H1 (cell line): ENCODE measurements at regions not wholly inside any gene's neighbourhood (a gene's known extent, or its start where the extent isn't known, plus 50 kb on each side); places are given as distances from the start of the nearest gene placed in this dataset.

Experiments
- CTCF ChIA-PET: fragments of 300-600 bp; sonication (Branson Sonifier 250); formaldehyde crosslinking; loops from one replicate; lab custom pipeline; 2021; ENCODE audit not compliant: partially characterized antibody; lab: Charles Lee
- POLR2A ChIA-PET: fragments of 300-600 bp; sonication (Branson Sonifier 250); formaldehyde crosslinking; loops from one replicate; lab custom pipeline; 2021; ENCODE audit warnings: inconsistent platforms; ENCODE audit not compliant: partially characterized antibody; lab: Charles Lee
- DNase-seq, 2 experiments: peaks; one replicate each; pipeline versions ENCODE4 v3.0.0 to v3.0.0-alpha.2; 2010 to 2022; ENCODE audit warnings: low spot score in 2 of 2, low read depth in 1 of 2, mixed read lengths in 1 of 2
- FAIRE-seq: peaks from 2 replicates; lab custom pipeline; 2011; peaks lifted over from hg19 to GRCh38; lab: Jason Lieb, UNC
- H2AFZ ChIP-seq: 2 replicates; pipeline ENCODE4 v1.8.1; 2012; ENCODE audit warnings: low read length, inconsistent platforms
- H2AK5ac ChIP-seq: 2 replicates; pipeline ENCODE4 v1.6.1; 2013; ENCODE audit warnings: low read depth, low read length
- H2BK120ac ChIP-seq: replicated peaks from 2 replicates; pipeline ENCODE3; 2013; ENCODE audit warnings: low read depth, low read length, inconsistent platforms
- H2BK12ac ChIP-seq: 2 replicates; pipeline ENCODE4 v1.6.1; 2013; ENCODE audit warnings: low read depth, low read length
- H2BK15ac ChIP-seq: 2 replicates; pipeline ENCODE4 v1.6.1; 2013; ENCODE audit warnings: low read length
- H2BK20ac ChIP-seq: 2 replicates; pipeline ENCODE4 v1.6.1; 2013; ENCODE audit warnings: low read length
- H2BK5ac ChIP-seq: 2 replicates; pipeline ENCODE4 v1.6.1; 2013; ENCODE audit warnings: low read depth, low read length
- H3K14ac ChIP-seq: 2 replicates; pipeline ENCODE4 v1.6.1; 2013; ENCODE audit warnings: inconsistent platforms; ENCODE audit not compliant: insufficient read length
- H3K18ac ChIP-seq: 2 replicates; pipeline ENCODE4 v1.6.1; 2013; ENCODE audit warnings: low read length; ENCODE audit errors: extremely low read depth
- H3K23ac ChIP-seq: 2 replicates; pipeline ENCODE4 v1.6.1; 2013; ENCODE audit warnings: inconsistent platforms; ENCODE audit not compliant: insufficient read length
- H3K23me2 ChIP-seq: 2 replicates; pipeline ENCODE4 v1.6.1; 2013; ENCODE audit warnings: low read depth, low read length
- H3K27ac ChIP-seq: 2 replicates; pipeline ENCODE4 v1.6.1; 2011; ENCODE audit warnings: low read depth, low read length, inconsistent platforms
- H3K27me3 ChIP-seq, 4 experiments: replicated peaks in 1 of 4; 1 replicate in 1 of 4; 2 replicates in 3 of 4; pipeline versions ENCODE4 v1.6.1 to v1.8.1; 2011 to 2013; ENCODE audit warnings: low read length in 3 of 4, mild to moderate bottlenecking in 3 of 4, inconsistent platforms in 2 of 4, mixed read lengths in 2 of 4, moderate library complexity in 1 of 4; ENCODE audit not compliant: control insufficient read depth in 3 of 4, insufficient read depth in 3 of 4; ENCODE audit errors: extremely low read depth in 1 of 4
- H3K36me3 ChIP-seq, 4 experiments: 2 replicates each; pipeline versions ENCODE4 v1.6.1 to v1.8.1; 2011 to 2013; ENCODE audit warnings: mild to moderate bottlenecking in 4 of 4, low read length in 3 of 4, moderate library complexity in 2 of 4, control low read depth in 1 of 4, inconsistent platforms in 1 of 4; ENCODE audit not compliant: insufficient read depth in 4 of 4, control insufficient read depth in 2 of 4
- H3K4ac ChIP-seq: replicated peaks from 2 replicates; pipeline ENCODE3; 2013; ENCODE audit warnings: low read length, low read depth, mixed read lengths, inconsistent platforms; ENCODE audit not compliant: insufficient read length
- H3K4me1 ChIP-seq, 4 experiments: replicated peaks in 1 of 4; 1 replicate in 1 of 4; 2 replicates in 3 of 4; pipeline versions ENCODE4 v1.6.1 to v1.8.1; 2011 to 2013; ENCODE audit warnings: low read length in 3 of 4, inconsistent platforms in 2 of 4, mixed read lengths in 1 of 4; ENCODE audit not compliant: insufficient read depth in 4 of 4, control insufficient read depth in 3 of 4
- H3K4me2 ChIP-seq, 2 experiments: 2 replicates each; pipeline versions ENCODE4 v1.6.1 to v1.8.1; 2011 to 2013; ENCODE audit warnings: low read depth in 2 of 2, low read length in 2 of 2, control low read depth in 1 of 2, inconsistent platforms in 1 of 2, mild to moderate bottlenecking in 1 of 2; ENCODE audit not compliant: insufficient read depth in 1 of 2
- H3K4me3 ChIP-seq, 4 experiments: fragments of 200-600, 300-600 bp in 1 of 4; sonication (generic), shearing (Covaris generic), sonication (Bioruptor Twin) in 1 of 4; 2 replicates each; pipeline versions ENCODE4 v1.5.1 to v1.8.1; 2011 to 2016; ENCODE audit warnings: low read length in 4 of 4, low read depth in 3 of 4, control low read depth in 2 of 4, inconsistent platforms in 2 of 4, mild to moderate bottlenecking in 2 of 4, mixed read lengths in 1 of 4, moderate library complexity in 1 of 4; ENCODE audit not compliant: insufficient read depth in 2 of 4; ENCODE audit errors: extremely low read depth in 1 of 4
- H3K56ac ChIP-seq: replicated peaks from 2 replicates; pipeline ENCODE3; 2013; ENCODE audit warnings: low read depth, mild to moderate bottlenecking, mixed read lengths, low read length, inconsistent platforms; ENCODE audit not compliant: insufficient read length
- H3K79me1 ChIP-seq: 2 replicates; pipeline ENCODE4 v1.6.1; 2013; ENCODE audit warnings: low read depth, low read length, control low read depth
- H3K79me2 ChIP-seq, 2 experiments: 2 replicates each; pipeline versions ENCODE4 v1.6.1 to v1.8.1; 2012 to 2013; ENCODE audit warnings: low read length in 2 of 2, mild to moderate bottlenecking in 2 of 2, inconsistent platforms in 1 of 2; ENCODE audit not compliant: insufficient read depth in 2 of 2, control insufficient read depth in 1 of 2
- H3K9ac ChIP-seq, 4 experiments: replicated peaks in 1 of 4; 1 replicate in 1 of 4; 2 replicates in 3 of 4; pipeline versions ENCODE4 v1.6.1 to v1.8.1; 2011 to 2013; ENCODE audit warnings: low read depth in 3 of 4, low read length in 3 of 4, control low read depth in 2 of 4, mild to moderate bottlenecking in 2 of 4, moderate library complexity in 2 of 4, inconsistent platforms in 1 of 4; ENCODE audit errors: extremely low read depth in 1 of 4
- H3K9me3 ChIP-seq, 2 experiments: 2 replicates each; pipeline versions ENCODE4 v1.6.1 to v1.8.1; 2012 to 2013; ENCODE audit warnings: mild to moderate bottlenecking in 2 of 2, moderate library complexity in 2 of 2, control low read depth in 1 of 2, inconsistent platforms in 1 of 2, low read depth in 1 of 2, low read length in 1 of 2, mixed read lengths in 1 of 2; ENCODE audit not compliant: insufficient read depth in 2 of 2
- H4K20me1 ChIP-seq, 2 experiments: replicated peaks in 1 of 2; 2 replicates each; pipeline versions ENCODE3 to v1.8.1; 2011 to 2013; ENCODE audit warnings: inconsistent platforms in 2 of 2, low read length in 2 of 2, mild to moderate bottlenecking in 1 of 2; ENCODE audit not compliant: insufficient read depth in 2 of 2, control insufficient read depth in 1 of 2
- H4K5ac ChIP-seq: 2 replicates; pipeline ENCODE4 v1.6.1; 2013; ENCODE audit warnings: low read length, low read depth, mixed read lengths, inconsistent platforms; ENCODE audit not compliant: insufficient read length
- H4K8ac ChIP-seq: 2 replicates; pipeline ENCODE4 v1.8.0; 2013; ENCODE audit warnings: mild to moderate bottlenecking, moderate library complexity, low read length, inconsistent platforms; ENCODE audit not compliant: insufficient read depth; ENCODE audit errors: extremely low read depth
- H4K91ac ChIP-seq: replicated peaks from 2 replicates; pipeline ENCODE3; 2013; ENCODE audit warnings: low read length, mixed read lengths, inconsistent platforms; ENCODE audit not compliant: insufficient read length
- FOSL1 ChIP-seq: IDR thresholded peaks from 2 replicates; pipeline ENCODE4 v1.6.1; 2011; ENCODE audit warnings: mild to moderate bottlenecking, low read depth, low read length, moderate library complexity; ENCODE audit not compliant: insufficient read depth
- HDAC2 ChIP-seq, 2 experiments: fragments of 300-600 bp in 1 of 2; sonication (generic) in 1 of 2; IDR thresholded peaks; 2 replicates each; pipeline ENCODE4 v1.6.1; 2011 to 2012; ENCODE audit warnings: low read depth in 2 of 2, low read length in 2 of 2, mild to moderate bottlenecking in 2 of 2, moderate library complexity in 2 of 2, borderline replicate concordance in 1 of 2, inconsistent platforms in 1 of 2
- KDM5A ChIP-seq: fragments of 200-600 bp; IDR thresholded peaks from 2 replicates; pipeline ENCODE4 v1.7.1; 2012; ENCODE audit warnings: mild to moderate bottlenecking, low read length, inconsistent platforms, mixed read lengths
- MAX ChIP-seq: IDR thresholded peaks from 2 replicates; pipeline ENCODE4 v1.6.1; 2012; ENCODE audit warnings: inconsistent platforms
- PHF8 ChIP-seq: fragments of 200-600 bp; sonication (generic); conservative IDR thresholded peaks from 2 replicates; pipeline ENCODE4 v1.7.1; 2012; ENCODE audit warnings: low read depth, mild to moderate bottlenecking, inconsistent platforms, low read length, moderate library complexity
- POLR2A ChIP-seq, 2 experiments: IDR thresholded peaks; 1 replicate in 1 of 2; 2 replicates in 1 of 2; pipeline ENCODE4 v1.6.1; 2011; ENCODE audit warnings: low read depth in 2 of 2, low read length in 2 of 2, mild to moderate bottlenecking in 2 of 2; ENCODE audit errors: control extremely low read depth in 1 of 2
- POU5F1 ChIP-seq: IDR thresholded peaks from 2 replicates; pipeline ENCODE4 v1.6.1; 2011; ENCODE audit warnings: low read depth, mild to moderate bottlenecking, low read length, moderate library complexity
- RNF2 ChIP-seq: fragments of 200-900, 300-1000 bp; sonication (generic); IDR thresholded peaks from 2 replicates; pipeline ENCODE4 v1.7.1; 2016; ENCODE audit warnings: borderline replicate concordance, low read depth, mild to moderate bottlenecking, antibody characterized with exemption, low read length; ENCODE audit not compliant: poor library complexity, severe bottlenecking; ENCODE audit errors: missing control alignments
- SIX5 ChIP-seq: IDR thresholded peaks from 2 replicates; pipeline ENCODE4 v1.6.1; 2011; ENCODE audit warnings: mild to moderate bottlenecking, low read depth, low read length
- SP1 ChIP-seq: IDR thresholded peaks from 2 replicates; pipeline ENCODE4 v1.6.1; 2011; ENCODE audit warnings: low read depth, low read length
- WGBS, 2 experiments: shearing (Covaris generic) in 1 of 2; methylation state at CpG; one replicate each; pipeline versions ENCODE4 v1.1.6 to v1.1.7; 2013 to 2015; ENCODE audit warnings: low lambda C conversion rate in 2 of 2, mixed read lengths in 2 of 2, inconsistent platforms in 1 of 2, low coverage in 1 of 2, missing lambda C conversion rate in 1 of 2; ENCODE audit not compliant: insufficient replicate concordance in 2 of 2, insufficient coverage in 1 of 2, insufficient read length in 1 of 2; ENCODE audit errors: extremely low coverage in 1 of 2, missing lambda C conversion rate in 1 of 2; 5-methylcytosine and 5-hydroxymethylcytosine counted together

- no peak for FAIRE-seq
Measured at GRCh38 chr7:41858201-41858600, 155.3 kb upstream of the INHBA start.

More at GRCh38 chr7:41858201-41858600, 155.3 kb upstream of the INHBA start:
- DNase-seq, result no peak
- 83% methylated on average over 2 of the region's 2 CpGs; no CpG with 5 or more reads in 1 of the 2 experiments for WGBS, 2 experiments
- no peak overlapping the region for H3K9ac ChIP-seq
- H3K23ac ChIP-seq, result no peak overlapping the region
- H3K79me2 ChIP-seq, result no peaks in the 10 kb centered on the region
- no peak overlapping the region for H3K56ac ChIP-seq
- H2BK15ac ChIP-seq, result no peak overlapping the region
- H3K4me1 ChIP-seq, result no peaks in the 10 kb centered on the region; a peak in 1 of 7 replicates
- no peak overlapping the region for H2AFZ ChIP-seq
- no peaks in the 10 kb centered on the region for H3K79me1 ChIP-seq
- no peak overlapping the region for H2BK5ac ChIP-seq
- POLR2A ChIA-PET, result no interaction called here
- no peak overlapping the region for H3K4me3 ChIP-seq
- CTCF ChIA-PET, result no interaction called here
- no peak overlapping the region for H2BK120ac ChIP-seq
- H3K9me3 ChIP-seq, result no peaks in the 10 kb centered on the region
- H3K14ac ChIP-seq, result no peak overlapping the region
- H2BK20ac ChIP-seq, result no peak overlapping the region
- no peaks in the 10 kb centered on the region for H3K36me3 ChIP-seq
- no peak overlapping the region for H2AK5ac ChIP-seq
- TF ChIP-seq HDAC2 (IDR thresholded peaks at IDR 0.05; ENCODE audit: borderline replicate concordance in 1 of 2, low read depth in 2 of 2, low read length in 2 of 2), result no peak
- TF ChIP-seq SIX5, result no peak
- no peak for TF ChIP-seq MAX
- TF ChIP-seq PHF8, result no peak
- no peak for TF ChIP-seq SP1
- TF ChIP-seq POU5F1, result no peak
- no peak for TF ChIP-seq KDM5A
- no peak for TF ChIP-seq RNF2
- TF ChIP-seq FOSL1, result no peak
- no peak for TF ChIP-seq POLR2A (IDR thresholded peaks at IDR 0.05; ENCODE audit: control extremely low read depth in 1 of 2, low read depth in 2 of 2, low read length in 2 of 2)
- H3K4ac ChIP-seq, result no peak overlapping the region
- H3K18ac ChIP-seq, result no peak overlapping the region
- no peaks in the 10 kb centered on the region for H3K23me2 ChIP-seq
- H2BK12ac ChIP-seq, result no peak overlapping the region
- H4K8ac ChIP-seq, result no peak overlapping the region
- H4K91ac ChIP-seq, result no peak overlapping the region
- H4K5ac ChIP-seq, result no peak overlapping the region
- no peaks in the 10 kb centered on the region for H3K27me3 ChIP-seq
- no peak overlapping the region for H3K4me2 ChIP-seq
- no peaks in the 10 kb centered on the region for H4K20me1 ChIP-seq
- H3K27ac ChIP-seq, result no peak overlapping the region
